ENCODE measurements at regions not wholly inside any gene's neighbourhood (a gene's known extent, or its start where the extent isn't known, plus 50 kb on each side); places are given as distances from the start of the nearest gene placed in this dataset.

GRCh38 chr3:87359826-87360225, 83.4 kb upstream of the POU1F1 start:
- no peak for TF ChIP-seq GATA2 (IDR thresholded peaks at IDR 0.05; ENCODE audit: insufficient read depth, insufficient read length, low read depth, low read length)
- TF ChIP-seq JUN (IDR thresholded peaks at IDR 0.05; ENCODE audit: borderline replicate concordance, insufficient read depth, insufficient read length, low read depth) = no peak
- H3K4me2 ChIP-seq (ENCODE audit: insufficient read depth, low read length) = no peak overlapping the region
- no peak for FAIRE-seq
- ChIA-PET CTCF (interaction anchor here (3.6 kb wide), 1 partner anchor 9 kb away, joined by 17 read pairs; no protein-coding TSS in a partner anchor), POLR2A (no interaction called here)
- H3K9ac ChIP-seq (replicated peaks; ENCODE audit: extremely low read depth, insufficient read depth, low read length) = no peak overlapping the region
- no peaks in the 10 kb centered on the region for H3K36me3 ChIP-seq (ENCODE audit: control insufficient read depth in 2 of 2, extremely low read depth in 1 of 2, insufficient read depth in 2 of 2, low read length in 2 of 2)
- H3K27me3 ChIP-seq (ENCODE audit: control insufficient read depth in 2 of 2, insufficient read depth in 2 of 2, low read length in 2 of 2) = peaks cover 0 to 3% of the 10 kb centered on the region in 2 experiments
- H3K4me3 ChIP-seq (replicated peaks in 1 of 3; ENCODE audit: insufficient read depth in 1 of 3, low read depth in 1 of 3, low read length in 3 of 3) = no peak overlapping the region
- DNase-seq (ENCODE audit: low read depth, low spot score) = no peak
- H3K9me3 ChIP-seq (replicated peaks; ENCODE audit: control insufficient read depth, insufficient read depth, low read length) = no peaks in the 10 kb centered on the region
- no peaks in the 10 kb centered on the region for H3K9me1 ChIP-seq (replicated peaks; ENCODE audit: control insufficient read depth, extremely low read depth, insufficient read depth, low read length)
- intact Hi-C loops (cut with micrococcal nuclease) = no loop called here
- no peaks in the 10 kb centered on the region for H3K79me2 ChIP-seq (ENCODE audit: control insufficient read depth, insufficient read depth, low read length)
- BruUV-seq (replicated peaks) = no TSS peak
- H3K4me1 ChIP-seq (ENCODE audit: control insufficient read depth, extremely low read depth, insufficient read depth, low read length) = no peaks in the 10 kb centered on the region
- H2AFZ ChIP-seq (ENCODE audit: low read depth, low read length) = no peak overlapping the region
- H3K27ac ChIP-seq (ENCODE audit: insufficient read depth, low read depth, low read length) = no peak overlapping the region
- H4K20me1 ChIP-seq (replicated peaks; ENCODE audit: control insufficient read depth, extremely low read depth, insufficient read depth, low read length) = no peaks in the 10 kb centered on the region
- dilution Hi-C loops (cut with MboI; ENCODE audit: extremely low pct_ligation_motif_present, low sequenced_read_pairs) = no loop called here

- peaks cover 0 to 3% of the 10 kb centered on the region in 2 experiments for H3K27me3 ChIP-seq (ENCODE audit: control insufficient read depth in 2 of 2, insufficient read depth in 2 of 2, low read length in 2 of 2)
- H3K4me2 ChIP-seq (ENCODE audit: insufficient read depth, low read length) = no peak overlapping the region
- FAIRE-seq (no peak), DNase-seq (ENCODE audit: low read depth, low spot score) (no peak)
- no peaks in the 10 kb centered on the region for H3K79me2 ChIP-seq (ENCODE audit: control insufficient read depth, insufficient read depth, low read length)
- no peak overlapping the region for H3K9ac ChIP-seq (replicated peaks; ENCODE audit: extremely low read depth, insufficient read depth, low read length)
- no peak overlapping the region for H2AFZ ChIP-seq (ENCODE audit: low read depth, low read length)
- TF ChIP-seq JUN (IDR thresholded peaks at IDR 0.05; ENCODE audit: borderline replicate concordance, insufficient read depth, insufficient read length, low read depth) (no peak), POLR2AphosphoS5 (IDR thresholded peaks at IDR 0.05; ENCODE audit: insufficient read depth, low read depth, low read length) (no peak), FOS (IDR thresholded peaks at IDR 0.05; ENCODE audit: borderline replicate concordance, insufficient read depth, low read length) (no peak), CTCF (IDR thresholded peaks at IDR 0.05; ENCODE audit: extremely low read depth in 1 of 2, insufficient read depth in 1 of 2, low read depth in 1 of 2, low read length in 2 of 2) (no peak), MAX (IDR thresholded peaks at IDR 0.05; ENCODE audit: insufficient read depth, insufficient read length) (no peak), EZH2 (IDR thresholded peaks at IDR 0.05; ENCODE audit: borderline replicate concordance, low read depth, low read length, severe bottlenecking) (no peak), MYC (IDR thresholded peaks at IDR 0.05; ENCODE audit: low read depth, low read length) (no peak), GATA2 (IDR thresholded peaks at IDR 0.05; ENCODE audit: insufficient read depth, insufficient read length, low read depth, low read length) (no peak), POLR2A (IDR thresholded peaks at IDR 0.05; ENCODE audit: low read depth, low read length) (no peak)
- ChIA-PET CTCF (interaction anchor here (0.9 to 3.6 kb wide), 4 partner anchors 8 to 145 kb away, joined by 3 to 17 read pairs (median 6); no protein-coding TSS in a partner anchor), POLR2A (no interaction called here)
- no peaks in the 10 kb centered on the region for H3K36me3 ChIP-seq (ENCODE audit: control insufficient read depth in 2 of 2, extremely low read depth in 1 of 2, insufficient read depth in 2 of 2, low read length in 2 of 2)
- no peaks in the 10 kb centered on the region for H3K9me1 ChIP-seq (replicated peaks; ENCODE audit: control insufficient read depth, extremely low read depth, insufficient read depth, low read length)
- H3K4me3 ChIP-seq (replicated peaks in 1 of 3; ENCODE audit: insufficient read depth in 1 of 3, low read depth in 1 of 3, low read length in 3 of 3) = no peak overlapping the region
- no peaks in the 10 kb centered on the region for H3K4me1 ChIP-seq (ENCODE audit: control insufficient read depth, extremely low read depth, insufficient read depth, low read length)
- dilution Hi-C loops (cut with MboI; ENCODE audit: extremely low pct_ligation_motif_present, low sequenced_read_pairs) = no loop called here
- BruUV-seq (replicated peaks) = no TSS peak
- intact Hi-C loops (cut with micrococcal nuclease) = no loop called here
- no peak overlapping the region for H3K27ac ChIP-seq (ENCODE audit: insufficient read depth, low read depth, low read length)
- H4K20me1 ChIP-seq (replicated peaks; ENCODE audit: control insufficient read depth, extremely low read depth, insufficient read depth, low read length) = no peaks in the 10 kb centered on the region
- no peaks in the 10 kb centered on the region for H3K9me3 ChIP-seq (replicated peaks; ENCODE audit: control insufficient read depth, insufficient read depth, low read length)
Measured at GRCh38 chr3:87359025-87359424, 82.6 kb upstream of the POU1F1 start.
